ENCODE measurements at regions not wholly inside any gene's neighbourhood (a gene's known extent, or its start where the extent isn't known, plus 50 kb on each side); places are given as distances from the start of the nearest gene placed in this dataset.

- Histone ChIP-seq H3K27me3 (no peaks in the 10 kb centered on the region), H3K27ac (no peak overlapping the region), H3K4me3 (no peak overlapping the region), H3K4me1 (peaks cover 8 to 32% (median 17%) of the 10 kb centered on the region in 4 donors), H3K36me3 (no peaks in the 10 kb centered on the region), H3K9me3 (no peaks in the 10 kb centered on the region)
- 23 to 55% (median 35%) methylated on average over 1 of the region's 1 CpG for WGBS, 5 donors
- TF ChIP-seq POLR2A (IDR thresholded peaks at IDR 0.05) = no peak
- TF ChIP-seq, protein P1, sequence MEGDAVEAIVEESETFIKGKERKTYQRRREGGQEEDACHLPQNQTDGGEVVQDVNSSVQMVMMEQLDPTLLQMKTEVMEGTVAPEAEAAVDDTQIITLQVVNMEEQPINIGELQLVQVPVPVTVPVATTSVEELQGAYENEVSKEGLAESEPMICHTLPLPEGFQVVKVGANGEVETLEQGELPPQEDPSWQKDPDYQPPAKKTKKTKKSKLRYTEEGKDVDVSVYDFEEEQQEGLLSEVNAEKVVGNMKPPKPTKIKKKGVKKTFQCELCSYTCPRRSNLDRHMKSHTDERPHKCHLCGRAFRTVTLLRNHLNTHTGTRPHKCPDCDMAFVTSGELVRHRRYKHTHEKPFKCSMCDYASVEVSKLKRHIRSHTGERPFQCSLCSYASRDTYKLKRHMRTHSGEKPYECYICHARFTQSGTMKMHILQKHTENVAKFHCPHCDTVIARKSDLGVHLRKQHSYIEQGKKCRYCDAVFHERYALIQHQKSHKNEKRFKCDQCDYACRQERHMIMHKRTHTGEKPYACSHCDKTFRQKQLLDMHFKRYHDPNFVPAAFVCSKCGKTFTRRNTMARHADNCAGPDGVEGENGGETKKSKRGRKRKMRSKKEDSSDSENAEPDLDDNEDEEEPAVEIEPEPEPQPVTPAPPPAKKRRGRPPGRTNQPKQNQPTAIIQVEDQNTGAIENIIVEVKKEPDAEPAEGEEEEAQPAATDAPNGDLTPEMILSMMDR (IDR thresholded peaks at IDR 0.05) = no peak
- no peak for TF ChIP-seq EP300 (IDR thresholded peaks at IDR 0.05)
- no peak for TF ChIP-seq POLR2AphosphoS5 (IDR thresholded peaks at IDR 0.05)
- DNase-seq = no peak
- intact Hi-C loops (cut with DNase I; ENCODE audit: low total_unique reads) = no loop called here
These were observed 178.4 kb upstream of the ELL2 start for GRCh38 chr5:96140084-96140483.

DNA sequence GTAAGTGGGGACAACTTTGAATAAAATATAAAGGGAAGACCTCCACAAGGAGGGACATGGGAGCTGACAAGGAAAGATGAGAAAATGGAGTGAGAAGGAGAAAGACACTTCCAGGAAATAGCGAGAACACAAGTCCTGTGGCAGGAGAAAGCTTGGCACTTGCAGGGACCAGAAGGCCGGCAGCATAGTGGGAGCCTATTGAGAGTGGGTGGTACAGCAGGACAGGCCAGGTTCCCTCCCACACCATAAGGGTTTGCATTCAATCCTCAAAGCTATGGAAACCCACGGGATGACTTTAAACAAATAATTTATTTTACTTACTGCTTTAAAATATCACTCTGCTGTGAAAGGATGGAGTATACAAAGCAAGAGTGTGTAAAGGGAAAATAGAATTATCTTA, 173.2 kb upstream of the ELL2 start:
- Histone ChIP-seq H3K27ac (no peak overlapping the region), H3K4me1 (no peaks in the 10 kb centered on the region), H3K9me3 (no peaks in the 10 kb centered on the region), H3K27me3 (no peaks in the 10 kb centered on the region), H3K36me3 (no peaks in the 10 kb centered on the region), H3K4me3 (no peak overlapping the region)
- no peak for DNase-seq
- intact Hi-C loops (cut with DNase I; ENCODE audit: low total_unique reads) = no loop called here
- TF ChIP-seq POLR2A (IDR thresholded peaks at IDR 0.05) (no peak), EP300 (IDR thresholded peaks at IDR 0.05) (no peak), POLR2AphosphoS5 (IDR thresholded peaks at IDR 0.05) (no peak)
- TF ChIP-seq, protein P1 (IDR thresholded peaks at IDR 0.05) = no peak
- WGBS, 5 donors = 79 to 87% (median 82%) methylated on average over 3 of the region's 3 CpGs

GRCh38 chr5:96133341-96134079, 171.9 kb upstream of the ELL2 start:
- TF ChIP-seq POLR2A (IDR thresholded peaks at IDR 0.05) = no peak
- TF ChIP-seq, protein P1 (IDR thresholded peaks at IDR 0.05) = no peak
- TF ChIP-seq EP300 (IDR thresholded peaks at IDR 0.05) = no peak
- no peak for TF ChIP-seq POLR2AphosphoS5 (IDR thresholded peaks at IDR 0.05)
- no peak for DNase-seq
- Histone ChIP-seq H3K27me3 (no peaks in the 10 kb centered on the region), H3K4me1 (peaks cover 0 to 7% (median 5%) of the 10 kb centered on the region in 4 donors), H3K36me3 (no peaks in the 10 kb centered on the region), H3K4me3 (no peak overlapping the region), H3K9me3 (no peaks in the 10 kb centered on the region), H3K27ac (no peak overlapping the region)
- 79 to 89% (median 86%) methylated on average over 6 of the region's 6 CpGs for WGBS, 5 donors
- intact Hi-C loops (cut with DNase I; ENCODE audit: low total_unique reads) = no loop called here

DNA sequence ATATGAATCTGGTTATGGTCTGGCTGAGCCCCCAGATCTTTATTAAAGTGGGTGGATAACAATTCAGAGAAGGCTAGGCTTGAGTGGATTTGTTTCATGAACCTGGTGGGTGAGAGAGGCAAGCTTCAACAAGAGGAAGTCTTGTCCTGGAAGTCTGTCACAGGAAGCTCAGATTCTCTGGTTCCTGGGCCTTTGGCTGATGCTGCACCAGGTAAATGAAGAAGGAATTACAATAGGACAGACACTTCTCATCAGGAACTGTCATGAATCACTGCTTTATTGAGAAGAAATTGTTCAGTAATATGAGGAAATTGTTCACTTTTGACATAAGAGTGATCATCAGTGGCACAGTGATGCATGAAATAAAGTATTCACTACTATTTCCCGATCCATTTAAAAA, 167.6 kb upstream of the ELL2 start:
- 92 to 100% (median 98%) methylated on average over 1 of the region's 1 CpG for WGBS, 5 donors
- intact Hi-C loops (cut with DNase I; ENCODE audit: low total_unique reads) = no loop called here
- no peak for DNase-seq

More for the DNA sequence above, 167.6 kb upstream of the ELL2 start:
- Histone ChIP-seq H3K36me3 (no peaks in the 10 kb centered on the region), H3K27ac (peak overlapping the region in 2 of 5 donors; percentile 38 to 49), H3K4me3 (no peak overlapping the region), H3K9me3 (no peaks in the 10 kb centered on the region), H3K4me1 (peaks cover 8 to 47% (median 42%) of the 10 kb centered on the region in 4 donors), H3K27me3 (no peaks in the 10 kb centered on the region)
- TF ChIP-seq POLR2A (IDR thresholded peaks at IDR 0.05) (no peak), EP300 (IDR thresholded peaks at IDR 0.05) (no peak), POLR2AphosphoS5 (IDR thresholded peaks at IDR 0.05) (no peak)
- TF ChIP-seq, protein P1 (IDR thresholded peaks at IDR 0.05) = no peak

Data from stomach (tissue), 8 donors.